H7 (cell line): ENCODE measurements at regions not wholly inside any gene's neighbourhood (a gene's known extent, or its start where the extent isn't known, plus 50 kb on each side); places are given as distances from the start of the nearest gene placed in this dataset.

Experiments used
- DNase-seq: peaks from one replicate; pipeline ENCODE4 v3.0.0; 2012
- H3K27me3 ChIP-seq: 2 replicates; pipeline ENCODE4 v1.6.0; 2011; ENCODE audit warnings: mild to moderate bottlenecking, low read length; ENCODE audit not compliant: control insufficient read depth, insufficient read depth
- H3K36me3 ChIP-seq: replicated peaks from 2 replicates; pipeline ENCODE4 v1.5.1; 2011; ENCODE audit warnings: low read length; ENCODE audit not compliant: control insufficient read depth, insufficient read depth
- H3K4me3 ChIP-seq: 2 replicates; pipeline ENCODE4 v1.5.1; 2011; ENCODE audit warnings: low read depth, mild to moderate bottlenecking, control low read depth, low read length, moderate library complexity; ENCODE audit not compliant: insufficient read depth

DNA sequence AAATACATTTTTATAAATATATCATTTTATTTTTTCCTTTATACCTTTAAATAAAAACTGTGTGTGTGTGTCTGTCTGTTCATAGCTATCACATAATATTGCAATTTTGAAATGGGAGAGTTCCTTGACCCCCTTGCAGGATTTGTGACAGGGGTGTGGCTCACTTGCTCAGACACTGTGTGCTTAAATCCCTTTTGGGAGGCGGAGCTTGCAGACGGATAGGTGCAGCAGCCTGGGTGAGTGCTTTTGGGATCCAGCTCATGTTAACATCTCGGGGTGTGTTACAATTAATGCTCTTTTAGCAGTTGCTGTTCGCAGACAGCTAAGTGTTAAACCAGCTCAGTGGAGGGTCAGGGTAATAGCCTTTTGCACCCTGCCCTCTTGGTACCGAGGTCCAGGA is 459.8 kb downstream of the IPMK start:
- Histone ChIP-seq H3K27me3 (no peaks in the 10 kb centered on the region), H3K36me3 (no peaks in the 10 kb centered on the region), H3K4me3 (no peak overlapping the region)
- no peak for DNase-seq

DNA sequence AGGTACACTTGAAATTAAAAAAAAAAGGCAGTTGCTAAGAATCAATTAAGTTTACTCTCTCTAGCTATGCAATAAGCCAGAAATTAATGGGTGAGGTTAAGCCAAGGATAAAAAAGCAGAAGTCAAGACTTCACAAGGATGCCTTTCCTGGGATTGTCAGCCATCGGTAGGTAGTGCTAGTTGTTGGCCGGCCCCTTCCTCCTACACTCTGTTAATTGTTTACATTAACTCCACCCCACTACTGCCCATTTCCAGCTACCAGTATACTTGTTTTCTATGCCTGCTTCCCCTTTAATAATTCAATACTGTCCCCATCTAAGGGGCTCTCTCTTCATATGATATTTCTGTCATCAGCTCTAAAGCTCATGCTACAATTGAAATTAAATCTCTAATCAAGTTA is 461.0 kb downstream of the IPMK start:
- Histone ChIP-seq H3K4me3 (no peak overlapping the region), H3K36me3 (no peaks in the 10 kb centered on the region), H3K27me3 (no peaks in the 10 kb centered on the region)
- no peak for DNase-seq

DNA sequence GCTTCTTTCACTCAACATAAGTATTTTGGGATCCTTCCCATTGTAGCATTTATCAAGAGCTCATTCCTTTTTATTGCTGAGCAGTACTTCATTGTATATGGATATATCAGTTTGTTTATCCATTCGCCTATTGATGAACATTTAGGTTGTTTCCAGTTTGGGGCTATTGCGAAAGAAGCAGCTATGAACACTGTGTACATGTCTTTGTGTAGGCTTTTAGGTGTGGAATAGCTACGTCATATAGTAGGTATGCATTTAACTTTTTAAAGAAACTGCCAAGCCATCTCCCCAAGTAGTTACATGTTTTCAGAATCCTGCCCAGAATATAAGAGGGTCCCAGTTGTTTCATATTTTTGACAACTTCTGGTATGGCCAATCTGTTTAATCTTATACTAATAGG is 468.1 kb downstream of the IPMK start:
- DNase-seq, result no peak
- Histone ChIP-seq H3K27me3 (no peaks in the 10 kb centered on the region), H3K36me3 (no peaks in the 10 kb centered on the region), H3K4me3 (no peak overlapping the region)

DNA sequence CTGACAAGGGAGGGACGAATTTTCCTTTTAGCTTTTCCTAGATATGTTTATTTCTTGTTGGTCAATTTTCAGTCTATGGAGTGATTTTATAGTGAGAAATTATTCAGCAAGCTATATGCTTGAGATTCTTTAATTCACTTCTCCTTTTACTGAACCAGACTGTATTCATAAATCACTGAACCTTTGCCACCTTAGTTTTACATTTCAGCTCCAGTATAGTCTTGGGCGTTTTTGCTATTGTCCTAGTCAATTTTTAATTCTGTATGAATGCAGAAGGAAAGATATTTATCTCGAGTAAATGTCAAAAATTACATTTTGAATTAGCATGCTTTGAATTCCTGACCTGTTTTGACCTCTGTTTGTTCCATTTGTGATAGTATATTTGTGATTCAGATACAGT is 468.9 kb downstream of the IPMK start:
- DNase-seq, result no peak

DNA sequence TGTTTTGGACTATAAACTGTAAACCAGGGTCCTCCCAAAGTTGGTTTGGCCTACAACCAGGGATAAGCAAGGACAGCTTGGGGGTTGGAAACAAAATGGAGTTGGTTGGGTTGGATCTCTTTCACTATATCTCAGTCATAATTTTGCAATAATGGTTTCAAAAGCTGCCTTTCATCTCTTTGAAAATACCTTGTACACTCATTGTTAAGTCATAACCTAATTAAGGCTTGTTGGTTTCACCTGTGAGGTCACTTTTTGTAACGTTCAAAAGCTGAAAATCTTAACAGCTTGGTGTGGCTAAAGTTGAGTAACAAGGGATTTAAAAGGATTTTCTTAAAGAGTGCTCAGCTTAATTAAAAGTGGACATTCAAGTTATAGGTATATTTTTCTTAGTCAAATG is 476.1 kb downstream of the IPMK start:
- Histone ChIP-seq H3K4me3 (no peak overlapping the region), H3K27me3 (no peaks in the 10 kb centered on the region), H3K36me3 (no peaks in the 10 kb centered on the region)
- no peak for DNase-seq

More for the DNA sequence above, 468.9 kb downstream of the IPMK start:
- Histone ChIP-seq H3K4me3 (no peak overlapping the region), H3K36me3 (no peaks in the 10 kb centered on the region), H3K27me3 (no peaks in the 10 kb centered on the region)

DNA sequence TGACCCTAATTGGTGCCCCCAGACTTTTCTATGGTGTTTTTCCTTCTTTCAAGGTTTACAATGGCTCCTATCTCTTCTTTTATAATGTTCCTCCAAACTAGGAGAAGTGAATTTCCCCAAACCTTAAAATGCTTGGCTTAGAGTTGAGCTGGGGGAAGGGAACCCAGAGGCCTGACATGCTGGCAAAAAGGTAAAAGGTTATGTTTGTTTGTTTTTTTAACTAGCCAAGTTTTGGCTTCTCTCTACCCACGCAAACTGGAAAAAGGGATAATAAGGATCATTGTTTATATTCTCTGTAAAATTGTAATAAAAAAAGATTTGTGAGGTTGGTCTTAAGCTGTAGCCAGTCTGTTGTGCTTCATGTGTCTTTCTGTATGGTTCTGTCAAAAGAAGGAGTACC is 477.0 kb downstream of the IPMK start:
- no peak overlapping the region for H3K4me3 ChIP-seq
- no peaks in the 10 kb centered on the region for H3K36me3 ChIP-seq
- no peaks in the 10 kb centered on the region for H3K27me3 ChIP-seq
- DNase-seq, result no peak

DNA sequence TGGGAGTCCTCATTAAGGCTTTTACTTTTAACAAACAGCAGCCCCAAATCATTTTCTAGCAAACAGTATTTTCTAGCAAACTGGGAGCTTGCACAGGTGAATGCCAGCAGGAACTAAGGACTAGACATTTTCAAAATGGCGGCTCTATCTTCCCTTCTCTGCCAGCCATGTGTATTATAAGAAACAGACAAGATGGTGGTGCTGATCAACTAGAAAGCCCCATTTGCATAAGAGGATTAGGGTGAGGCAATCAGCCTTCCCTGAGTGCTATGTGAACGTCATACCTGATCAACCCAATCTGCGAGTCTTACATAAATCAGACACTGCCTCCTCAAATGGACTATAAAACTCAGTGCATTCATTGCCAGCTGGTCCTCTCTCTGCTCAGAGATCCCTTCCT is 479.6 kb downstream of the IPMK start:
- no peaks in the 10 kb centered on the region for H3K27me3 ChIP-seq
- H3K36me3 ChIP-seq, result no peaks in the 10 kb centered on the region
- no peak overlapping the region for H3K4me3 ChIP-seq
- DNase-seq, result no peak

DNA sequence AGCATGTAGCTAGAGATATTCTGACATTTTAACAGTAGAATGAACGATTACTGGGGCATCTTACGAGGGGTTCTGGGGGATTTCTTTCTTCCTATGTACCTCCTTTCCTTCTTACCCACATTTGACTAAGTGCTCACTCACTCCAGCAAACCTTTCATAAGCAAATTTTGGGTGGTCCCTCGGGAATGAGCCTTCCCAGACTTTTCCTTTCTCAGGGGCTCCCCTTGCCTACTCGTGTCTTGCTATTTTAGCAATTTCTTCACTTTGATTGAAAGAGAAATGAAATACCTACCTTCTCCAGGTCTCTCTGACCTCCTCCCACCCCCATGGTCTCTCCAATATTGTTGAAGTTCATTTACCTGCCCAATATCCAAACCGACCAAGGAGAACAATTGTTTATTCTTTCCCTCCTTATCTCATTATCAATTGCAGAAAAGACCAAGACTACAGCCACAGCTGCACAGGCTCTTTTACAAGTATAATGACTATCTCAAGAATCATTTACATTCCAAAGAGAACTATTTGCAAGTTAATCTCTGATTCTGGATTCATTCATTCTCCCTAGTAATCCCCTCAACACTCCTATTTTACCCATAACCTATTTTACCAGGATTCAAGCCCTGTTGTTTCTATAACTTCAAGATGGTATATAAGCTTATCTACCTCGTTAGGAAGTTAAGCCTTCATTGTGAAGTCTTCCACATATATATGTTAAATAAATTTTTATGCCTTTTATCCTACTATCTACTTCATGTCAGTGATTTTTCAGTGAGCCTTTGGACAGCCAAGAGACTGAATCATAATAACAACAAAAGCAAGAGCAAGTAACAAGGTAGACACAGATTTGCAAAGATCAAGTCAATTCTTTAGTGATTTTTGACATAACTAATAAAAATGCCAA is 480.6 kb downstream of the IPMK start:
- Histone ChIP-seq H3K36me3 (no peaks in the 10 kb centered on the region), H3K27me3 (no peaks in the 10 kb centered on the region), H3K4me3 (no peak overlapping the region)
- no peak for DNase-seq

DNA sequence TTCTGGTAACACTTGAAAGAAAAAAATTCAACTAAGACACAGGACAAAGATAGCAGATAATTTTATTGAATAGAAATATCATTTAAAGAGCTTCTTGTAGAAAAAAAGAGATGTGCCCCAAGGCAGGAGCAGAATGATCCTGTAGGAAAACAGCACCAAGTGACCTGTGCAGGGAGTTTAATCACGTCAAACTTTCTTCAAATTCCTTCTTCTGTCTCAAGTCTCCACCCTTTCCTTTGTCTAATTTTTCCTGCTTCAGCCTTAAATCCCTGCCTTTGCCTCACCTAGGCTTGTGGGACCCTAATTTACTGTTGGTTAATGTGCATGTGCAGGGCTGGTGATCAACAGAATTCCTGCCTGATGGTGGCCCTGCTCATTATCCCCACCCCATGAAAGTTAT is 481.4 kb downstream of the IPMK start:
- H3K36me3 ChIP-seq, result no peaks in the 10 kb centered on the region
- H3K27me3 ChIP-seq, result no peaks in the 10 kb centered on the region
- DNase-seq, result no peak
- H3K4me3 ChIP-seq, result no peak overlapping the region

DNA sequence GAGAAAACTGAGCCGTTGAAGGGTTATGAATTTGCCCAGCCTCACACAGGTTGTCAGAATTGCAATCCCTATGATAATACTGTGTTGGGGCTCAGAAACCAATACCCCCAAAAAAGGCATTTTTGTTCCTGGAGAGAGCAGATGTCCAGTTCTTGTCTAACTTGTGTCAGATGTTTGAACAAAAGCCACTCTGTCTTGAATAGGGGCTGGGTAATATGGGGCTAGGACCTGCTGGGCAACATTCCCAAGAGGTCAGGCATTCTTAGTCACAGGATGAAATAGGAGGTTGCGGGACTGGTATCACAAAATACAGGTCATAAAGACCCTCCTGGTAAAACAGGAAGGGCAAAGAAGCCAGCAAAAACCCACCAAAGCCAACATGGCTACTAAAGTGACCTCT is 482.1 kb downstream of the IPMK start:
- no peak for DNase-seq
- H3K36me3 ChIP-seq, result no peaks in the 10 kb centered on the region
- no peaks in the 10 kb centered on the region for H3K27me3 ChIP-seq
- no peak overlapping the region for H3K4me3 ChIP-seq

DNA sequence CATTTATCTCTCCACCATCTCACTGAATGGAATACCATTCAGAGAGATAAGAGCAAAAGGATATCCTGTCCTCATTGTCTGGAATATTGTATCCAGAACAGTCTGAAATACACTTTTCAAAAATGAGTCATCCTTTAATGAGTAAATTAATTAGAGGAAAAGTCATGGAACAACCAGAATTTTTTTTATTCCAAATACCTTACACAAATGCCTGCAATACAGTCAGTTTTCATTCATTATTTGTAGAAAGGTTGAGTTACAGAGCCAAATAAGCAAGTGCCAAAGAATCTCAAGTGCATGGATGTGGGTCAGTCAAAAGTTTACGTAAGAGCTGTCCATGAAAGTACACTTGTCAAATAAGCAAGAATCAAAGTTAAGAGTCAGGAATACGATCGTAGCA is 482.6 kb downstream of the IPMK start:
- H3K27me3 ChIP-seq, result no peaks in the 10 kb centered on the region
- no peak for DNase-seq
- no peak overlapping the region for H3K4me3 ChIP-seq
- H3K36me3 ChIP-seq, result no peaks in the 10 kb centered on the region

DNA sequence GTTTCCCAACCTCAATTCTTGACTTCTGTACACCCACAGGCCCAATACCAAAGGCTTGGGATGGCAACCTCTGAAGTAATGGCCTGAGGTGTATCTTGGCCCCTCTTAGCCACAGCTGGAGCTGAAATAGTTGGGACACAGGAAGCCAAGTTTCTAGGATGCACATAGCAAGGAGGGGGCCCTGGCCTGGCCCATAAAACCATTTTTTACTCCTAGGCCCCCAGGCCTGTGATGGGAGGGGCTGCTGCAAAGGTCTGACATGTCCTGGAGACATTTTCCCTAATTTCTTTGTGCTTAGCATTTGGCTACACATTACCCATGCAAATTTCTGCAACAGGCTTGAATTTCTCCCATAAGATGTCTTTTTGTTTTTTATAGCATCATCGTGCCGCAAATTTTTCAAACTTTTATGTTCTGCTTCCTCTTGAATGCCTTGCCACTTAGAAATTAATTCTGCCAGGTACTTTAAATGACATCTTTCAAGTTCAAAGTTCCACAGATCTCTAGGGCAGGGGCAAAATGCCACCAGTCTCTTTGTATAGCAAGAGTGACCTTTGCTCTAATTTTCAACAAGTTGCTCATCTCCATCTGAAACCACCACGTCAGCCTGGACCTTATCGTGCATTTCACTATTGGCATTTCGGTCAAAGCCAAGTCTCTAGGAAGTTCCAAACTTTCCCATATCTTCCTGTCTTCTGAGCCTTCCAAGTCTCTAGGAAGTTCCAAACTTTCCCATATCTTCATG is 490.8 kb downstream of the IPMK start:
- Histone ChIP-seq H3K27me3 (no peaks in the 10 kb centered on the region), H3K4me3 (no peak overlapping the region), H3K36me3 (no peaks in the 10 kb centered on the region)
- no peak for DNase-seq

DNA sequence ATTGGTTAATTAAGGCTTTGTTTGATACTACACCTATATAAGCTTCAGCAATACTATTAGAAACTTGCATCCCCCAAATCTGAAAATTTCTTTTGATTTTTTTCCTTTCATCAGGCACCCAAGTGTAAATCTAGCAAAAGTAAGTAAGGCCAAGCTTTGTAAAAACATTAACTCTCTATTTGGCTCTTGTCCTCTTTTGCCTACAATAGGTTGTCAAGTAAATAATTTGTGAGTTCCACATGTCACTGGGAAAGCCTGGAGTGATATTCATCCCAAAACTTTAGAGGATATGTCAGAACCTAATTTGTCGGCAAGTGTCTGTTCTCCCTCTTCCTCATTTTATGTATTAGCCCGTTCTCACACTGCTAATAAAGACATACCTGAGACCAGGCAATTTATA is 492.4 kb downstream of the IPMK start:
- H3K36me3 ChIP-seq, result no peaks in the 10 kb centered on the region
- H3K4me3 ChIP-seq, result no peak overlapping the region
- no peaks in the 10 kb centered on the region for H3K27me3 ChIP-seq
- DNase-seq, result no peak

DNA sequence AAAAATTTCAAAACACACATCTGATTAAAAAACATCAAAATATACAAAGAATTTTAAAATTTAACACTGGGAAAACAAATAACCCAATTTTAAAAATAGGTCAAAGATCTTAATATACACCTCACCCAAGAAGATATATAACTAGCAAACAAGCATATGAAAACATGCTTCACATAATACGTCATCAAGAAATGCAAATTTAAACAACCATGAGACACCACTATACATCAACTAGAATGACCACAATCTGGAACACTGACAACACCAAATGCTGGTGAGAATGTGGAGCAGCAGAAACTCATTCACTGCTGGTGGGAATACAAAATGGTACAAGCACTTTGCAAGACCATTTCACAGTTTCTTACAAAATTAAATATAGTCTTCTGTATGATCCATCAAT is 498.4 kb downstream of the IPMK start:
- no peak for DNase-seq
- Histone ChIP-seq H3K36me3 (no peaks in the 10 kb centered on the region), H3K4me3 (no peak overlapping the region), H3K27me3 (no peaks in the 10 kb centered on the region)

DNA sequence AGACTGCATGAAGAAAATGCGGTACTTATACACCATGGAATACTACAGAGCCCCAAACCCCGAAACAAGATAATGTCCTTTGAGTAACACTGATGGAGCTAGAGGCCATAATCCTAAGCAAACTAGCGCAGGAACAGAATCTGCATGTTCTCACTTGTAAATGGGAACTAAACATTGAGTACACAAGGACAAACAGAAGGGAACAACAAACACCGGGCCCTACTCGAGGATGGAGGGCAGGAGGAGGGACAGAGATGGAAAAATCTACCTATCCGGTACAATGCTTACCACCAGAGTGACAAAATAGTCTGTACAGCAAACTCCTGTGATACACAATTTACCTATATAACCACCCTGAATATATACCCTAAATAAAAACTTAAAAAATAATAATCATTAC is 507.9 kb downstream of the IPMK start:
- H3K36me3 ChIP-seq, result no peaks in the 10 kb centered on the region
- no peak for DNase-seq
- H3K4me3 ChIP-seq, result no peak overlapping the region
- no peaks in the 10 kb centered on the region for H3K27me3 ChIP-seq
